ENCODE measurements at regions not wholly inside any gene's neighbourhood (a gene's known extent, or its start where the extent isn't known, plus 50 kb on each side); places are given as distances from the start of the nearest gene placed in this dataset.
A peak's percentile ranks its signal among the peaks of the same experiment; 100 is the strongest.

- DNase-seq (ENCODE audit: low spot score) = peak; percentile 36
- TF ChIP-seq CTCF (IDR thresholded peaks at IDR 0.05; ENCODE audit: extremely low read depth, missing control alignments) = peak; percentile 13
These were observed 153.9 kb upstream of the ZC3H12C start for GRCh38 chr11:109939166-109939810.

GRCh38 chr11:109940816-109941215 is 152.4 kb upstream of the ZC3H12C start:
- TF ChIP-seq CTCF (IDR thresholded peaks at IDR 0.05; ENCODE audit: extremely low read depth, missing control alignments) = no peak
- no peak for DNase-seq (ENCODE audit: low spot score)

- DNase-seq (ENCODE audit: low spot score) = no peak
- TF ChIP-seq CTCF (IDR thresholded peaks at IDR 0.05; ENCODE audit: extremely low read depth, missing control alignments) = no peak
These were observed 147.4 kb upstream of the ZC3H12C start for GRCh38 chr11:109945626-109946321.

- peak; percentile 63 for DNase-seq (ENCODE audit: low spot score)
- TF ChIP-seq CTCF (IDR thresholded peaks at IDR 0.05; ENCODE audit: extremely low read depth, missing control alignments) = peak; percentile 93
These were observed 146.8 kb upstream of the ZC3H12C start for GRCh38 chr11:109946322-109946846.

- TF ChIP-seq CTCF (IDR thresholded peaks at IDR 0.05; ENCODE audit: extremely low read depth, missing control alignments) = no peak
- no peak for DNase-seq (ENCODE audit: low spot score)
These were observed 138.7 kb upstream of the ZC3H12C start for GRCh38 chr11:109954534-109954933.

- TF ChIP-seq CTCF (IDR thresholded peaks at IDR 0.05; ENCODE audit: extremely low read depth, missing control alignments) = no peak
- no peak for DNase-seq (ENCODE audit: low spot score)
These were observed 136.9 kb upstream of the ZC3H12C start for GRCh38 chr11:109956124-109956793.

GRCh38 chr11:109957000-109957399 is 136.2 kb upstream of the ZC3H12C start:
- TF ChIP-seq CTCF (IDR thresholded peaks at IDR 0.05; ENCODE audit: extremely low read depth, missing control alignments) = no peak
- DNase-seq (ENCODE audit: low spot score) = no peak

Measured in GM20000 (cell line).